H1 (cell line): ENCODE measurements at regions not wholly inside any gene's neighbourhood (a gene's known extent, or its start where the extent isn't known, plus 50 kb on each side); places are given as distances from the start of the nearest gene placed in this dataset.

Experiments
- CTCF ChIA-PET: fragments of 300-600 bp; sonication (Branson Sonifier 250); formaldehyde crosslinking; loops from one replicate; lab custom pipeline; 2021; ENCODE audit not compliant: partially characterized antibody; lab: Charles Lee
- POLR2A ChIA-PET: fragments of 300-600 bp; sonication (Branson Sonifier 250); formaldehyde crosslinking; loops from one replicate; lab custom pipeline; 2021; ENCODE audit warnings: inconsistent platforms; ENCODE audit not compliant: partially characterized antibody; lab: Charles Lee
- DNase-seq, 2 experiments: peaks; one replicate each; pipeline versions ENCODE4 v3.0.0 to v3.0.0-alpha.2; 2010 to 2022; ENCODE audit warnings: low spot score in 2 of 2, low read depth in 1 of 2, mixed read lengths in 1 of 2
- FAIRE-seq: peaks from 2 replicates; lab custom pipeline; 2011; peaks lifted over from hg19 to GRCh38; lab: Jason Lieb, UNC
- H2AFZ ChIP-seq: 2 replicates; pipeline ENCODE4 v1.8.1; 2012; ENCODE audit warnings: low read length, inconsistent platforms
- H2AK5ac ChIP-seq: 2 replicates; pipeline ENCODE4 v1.6.1; 2013; ENCODE audit warnings: low read depth, low read length
- H2BK120ac ChIP-seq: replicated peaks from 2 replicates; pipeline ENCODE3; 2013; ENCODE audit warnings: low read depth, low read length, inconsistent platforms
- H2BK12ac ChIP-seq: 2 replicates; pipeline ENCODE4 v1.6.1; 2013; ENCODE audit warnings: low read depth, low read length
- H2BK15ac ChIP-seq: 2 replicates; pipeline ENCODE4 v1.6.1; 2013; ENCODE audit warnings: low read length
- H2BK20ac ChIP-seq: 2 replicates; pipeline ENCODE4 v1.6.1; 2013; ENCODE audit warnings: low read length
- H2BK5ac ChIP-seq: 2 replicates; pipeline ENCODE4 v1.6.1; 2013; ENCODE audit warnings: low read depth, low read length
- H3K14ac ChIP-seq: 2 replicates; pipeline ENCODE4 v1.6.1; 2013; ENCODE audit warnings: inconsistent platforms; ENCODE audit not compliant: insufficient read length
- H3K18ac ChIP-seq: 2 replicates; pipeline ENCODE4 v1.6.1; 2013; ENCODE audit warnings: low read length; ENCODE audit errors: extremely low read depth
- H3K23ac ChIP-seq: 2 replicates; pipeline ENCODE4 v1.6.1; 2013; ENCODE audit warnings: inconsistent platforms; ENCODE audit not compliant: insufficient read length
- H3K23me2 ChIP-seq: 2 replicates; pipeline ENCODE4 v1.6.1; 2013; ENCODE audit warnings: low read depth, low read length
- H3K27ac ChIP-seq: 2 replicates; pipeline ENCODE4 v1.6.1; 2011; ENCODE audit warnings: low read depth, low read length, inconsistent platforms
- H3K27me3 ChIP-seq, 4 experiments: replicated peaks in 1 of 4; 1 replicate in 1 of 4; 2 replicates in 3 of 4; pipeline versions ENCODE4 v1.6.1 to v1.8.1; 2011 to 2013; ENCODE audit warnings: low read length in 3 of 4, mild to moderate bottlenecking in 3 of 4, inconsistent platforms in 2 of 4, mixed read lengths in 2 of 4, moderate library complexity in 1 of 4; ENCODE audit not compliant: control insufficient read depth in 3 of 4, insufficient read depth in 3 of 4; ENCODE audit errors: extremely low read depth in 1 of 4
- H3K36me3 ChIP-seq, 4 experiments: 2 replicates each; pipeline versions ENCODE4 v1.6.1 to v1.8.1; 2011 to 2013; ENCODE audit warnings: mild to moderate bottlenecking in 4 of 4, low read length in 3 of 4, moderate library complexity in 2 of 4, control low read depth in 1 of 4, inconsistent platforms in 1 of 4; ENCODE audit not compliant: insufficient read depth in 4 of 4, control insufficient read depth in 2 of 4
- H3K4ac ChIP-seq: replicated peaks from 2 replicates; pipeline ENCODE3; 2013; ENCODE audit warnings: low read length, low read depth, mixed read lengths, inconsistent platforms; ENCODE audit not compliant: insufficient read length
- H3K4me1 ChIP-seq, 4 experiments: replicated peaks in 1 of 4; 1 replicate in 1 of 4; 2 replicates in 3 of 4; pipeline versions ENCODE4 v1.6.1 to v1.8.1; 2011 to 2013; ENCODE audit warnings: low read length in 3 of 4, inconsistent platforms in 2 of 4, mixed read lengths in 1 of 4; ENCODE audit not compliant: insufficient read depth in 4 of 4, control insufficient read depth in 3 of 4
- H3K4me2 ChIP-seq, 2 experiments: 2 replicates each; pipeline versions ENCODE4 v1.6.1 to v1.8.1; 2011 to 2013; ENCODE audit warnings: low read depth in 2 of 2, low read length in 2 of 2, control low read depth in 1 of 2, inconsistent platforms in 1 of 2, mild to moderate bottlenecking in 1 of 2; ENCODE audit not compliant: insufficient read depth in 1 of 2
- H3K4me3 ChIP-seq, 4 experiments: fragments of 200-600, 300-600 bp in 1 of 4; sonication (generic), shearing (Covaris generic), sonication (Bioruptor Twin) in 1 of 4; 2 replicates each; pipeline versions ENCODE4 v1.5.1 to v1.8.1; 2011 to 2016; ENCODE audit warnings: low read length in 4 of 4, low read depth in 3 of 4, control low read depth in 2 of 4, inconsistent platforms in 2 of 4, mild to moderate bottlenecking in 2 of 4, mixed read lengths in 1 of 4, moderate library complexity in 1 of 4; ENCODE audit not compliant: insufficient read depth in 2 of 4; ENCODE audit errors: extremely low read depth in 1 of 4
- H3K56ac ChIP-seq: replicated peaks from 2 replicates; pipeline ENCODE3; 2013; ENCODE audit warnings: low read depth, mild to moderate bottlenecking, mixed read lengths, low read length, inconsistent platforms; ENCODE audit not compliant: insufficient read length
- H3K79me1 ChIP-seq: 2 replicates; pipeline ENCODE4 v1.6.1; 2013; ENCODE audit warnings: low read depth, low read length, control low read depth
- H3K79me2 ChIP-seq, 2 experiments: 2 replicates each; pipeline versions ENCODE4 v1.6.1 to v1.8.1; 2012 to 2013; ENCODE audit warnings: low read length in 2 of 2, mild to moderate bottlenecking in 2 of 2, inconsistent platforms in 1 of 2; ENCODE audit not compliant: insufficient read depth in 2 of 2, control insufficient read depth in 1 of 2
- H3K9ac ChIP-seq, 4 experiments: replicated peaks in 1 of 4; 1 replicate in 1 of 4; 2 replicates in 3 of 4; pipeline versions ENCODE4 v1.6.1 to v1.8.1; 2011 to 2013; ENCODE audit warnings: low read depth in 3 of 4, low read length in 3 of 4, control low read depth in 2 of 4, mild to moderate bottlenecking in 2 of 4, moderate library complexity in 2 of 4, inconsistent platforms in 1 of 4; ENCODE audit errors: extremely low read depth in 1 of 4
- H3K9me3 ChIP-seq, 2 experiments: 2 replicates each; pipeline versions ENCODE4 v1.6.1 to v1.8.1; 2012 to 2013; ENCODE audit warnings: mild to moderate bottlenecking in 2 of 2, moderate library complexity in 2 of 2, control low read depth in 1 of 2, inconsistent platforms in 1 of 2, low read depth in 1 of 2, low read length in 1 of 2, mixed read lengths in 1 of 2; ENCODE audit not compliant: insufficient read depth in 2 of 2
- H4K20me1 ChIP-seq, 2 experiments: replicated peaks in 1 of 2; 2 replicates each; pipeline versions ENCODE3 to v1.8.1; 2011 to 2013; ENCODE audit warnings: inconsistent platforms in 2 of 2, low read length in 2 of 2, mild to moderate bottlenecking in 1 of 2; ENCODE audit not compliant: insufficient read depth in 2 of 2, control insufficient read depth in 1 of 2
- H4K5ac ChIP-seq: 2 replicates; pipeline ENCODE4 v1.6.1; 2013; ENCODE audit warnings: low read length, low read depth, mixed read lengths, inconsistent platforms; ENCODE audit not compliant: insufficient read length
- H4K8ac ChIP-seq: 2 replicates; pipeline ENCODE4 v1.8.0; 2013; ENCODE audit warnings: mild to moderate bottlenecking, moderate library complexity, low read length, inconsistent platforms; ENCODE audit not compliant: insufficient read depth; ENCODE audit errors: extremely low read depth
- H4K91ac ChIP-seq: replicated peaks from 2 replicates; pipeline ENCODE3; 2013; ENCODE audit warnings: low read length, mixed read lengths, inconsistent platforms; ENCODE audit not compliant: insufficient read length
- BCL11A ChIP-seq, 2 experiments: IDR thresholded peaks; one replicate each; pipeline ENCODE4 v1.6.1; 2011; ENCODE audit warnings: low read depth in 2 of 2, low read length in 2 of 2, mild to moderate bottlenecking in 2 of 2
- CREB1 ChIP-seq: IDR thresholded peaks from 2 replicates; pipeline ENCODE4 v1.6.1; 2012; ENCODE audit warnings: inconsistent platforms
- EP300 ChIP-seq, 2 experiments: IDR thresholded peaks; 1 replicate in 1 of 2; 2 replicates in 1 of 2; pipeline ENCODE4 v1.6.1; 2011 to 2012; ENCODE audit warnings: low read depth in 2 of 2, low read length in 2 of 2, mild to moderate bottlenecking in 2 of 2, borderline replicate concordance in 1 of 2, inconsistent platforms in 1 of 2, moderate library complexity in 1 of 2
- GTF2F1 ChIP-seq: IDR thresholded peaks from 2 replicates; pipeline ENCODE4 v1.6.1; 2012; ENCODE audit warnings: low read depth, low read length, improper control_type of control experiment, borderline replicate concordance
- JUN ChIP-seq: IDR thresholded peaks from 2 replicates; pipeline ENCODE4 v1.6.1; 2011; ENCODE audit warnings: low read depth, mild to moderate bottlenecking, improper control_type of control experiment, low read length
- KDM4A ChIP-seq: IDR thresholded peaks from one replicate; pipeline ENCODE4 v1.7.1; 2012; ENCODE audit warnings: low read depth, mild to moderate bottlenecking, moderate library complexity, low read length, inconsistent platforms; ENCODE audit not compliant: severe bottlenecking
- MAFK ChIP-seq: IDR thresholded peaks from 2 replicates; pipeline ENCODE4 v1.6.1; 2012; ENCODE audit warnings: low read depth, mild to moderate bottlenecking, improper control_type of control experiment, low read length
- NRF1 ChIP-seq: IDR thresholded peaks from 2 replicates; pipeline ENCODE4 v1.6.1; 2011; ENCODE audit warnings: mild to moderate bottlenecking, low read depth, low read length, improper control_type of control experiment
- POLR2AphosphoS5 ChIP-seq: IDR thresholded peaks from 2 replicates; pipeline ENCODE4 v1.6.1; 2011; ENCODE audit warnings: low read depth, low read length
- RNF2 ChIP-seq: fragments of 200-900, 300-1000 bp; sonication (generic); IDR thresholded peaks from 2 replicates; pipeline ENCODE4 v1.7.1; 2016; ENCODE audit warnings: borderline replicate concordance, low read depth, mild to moderate bottlenecking, antibody characterized with exemption, low read length; ENCODE audit not compliant: poor library complexity, severe bottlenecking; ENCODE audit errors: missing control alignments
- SIN3A ChIP-seq, 2 experiments: IDR thresholded peaks in 1 of 2; conservative IDR thresholded peaks in 1 of 2; 2 replicates each; pipeline ENCODE4 v1.6.1; 2011 to 2012; ENCODE audit warnings: low read length in 2 of 2, improper control_type of control experiment in 1 of 2, low read depth in 1 of 2, mild to moderate bottlenecking in 1 of 2
- WGBS, 2 experiments: shearing (Covaris generic) in 1 of 2; methylation state at CpG; one replicate each; pipeline versions ENCODE4 v1.1.6 to v1.1.7; 2013 to 2015; ENCODE audit warnings: low lambda C conversion rate in 2 of 2, mixed read lengths in 2 of 2, inconsistent platforms in 1 of 2, low coverage in 1 of 2, missing lambda C conversion rate in 1 of 2; ENCODE audit not compliant: insufficient replicate concordance in 2 of 2, insufficient coverage in 1 of 2, insufficient read length in 1 of 2; ENCODE audit errors: extremely low coverage in 1 of 2, missing lambda C conversion rate in 1 of 2; 5-methylcytosine and 5-hydroxymethylcytosine counted together

- H3K18ac ChIP-seq, result no peak overlapping the region
- H3K27ac ChIP-seq, result no peak overlapping the region
- H4K5ac ChIP-seq, result no peak overlapping the region
- FAIRE-seq (no peak), DNase-seq (no peak)
- H2BK20ac ChIP-seq, result no peak overlapping the region
- WGBS, 2 experiments, result 93% methylated on average over 3 of the region's 3 CpGs; no CpG with 5 or more reads in 1 of the 2 experiments
- H2BK120ac ChIP-seq, result no peak overlapping the region
- no peak overlapping the region for H2BK12ac ChIP-seq
- no peak for TF ChIP-seq POLR2AphosphoS5
- no peak for TF ChIP-seq NRF1
- TF ChIP-seq BCL11A (IDR thresholded peaks at IDR 0.05; ENCODE audit: low read depth in 2 of 2, low read length in 2 of 2), result no peak
- TF ChIP-seq EP300 (IDR thresholded peaks at IDR 0.05; ENCODE audit: borderline replicate concordance in 1 of 2, low read depth in 2 of 2, low read length in 2 of 2), result no peak
- TF ChIP-seq SIN3A (conservative IDR thresholded peaks at IDR 0.05 in 1 of 2, IDR thresholded peaks at IDR 0.05 in 1 of 2; ENCODE audit: low read depth in 1 of 2, low read length in 2 of 2), result no peak
- no peak for TF ChIP-seq CREB1
- TF ChIP-seq JUN, result no peak
- TF ChIP-seq MAFK, result no peak
- TF ChIP-seq RNF2, result no peak
- no peak for TF ChIP-seq GTF2F1
- TF ChIP-seq KDM4A, result no peak
- H3K36me3 ChIP-seq, result no peaks in the 10 kb centered on the region
- H3K4me3 ChIP-seq, result no peak overlapping the region
- no peak overlapping the region for H4K91ac ChIP-seq
- no peak overlapping the region for H2AFZ ChIP-seq
- H2BK15ac ChIP-seq, result no peak overlapping the region
- no peak overlapping the region for H2BK5ac ChIP-seq
- H3K9me3 ChIP-seq, result no peaks in the 10 kb centered on the region
- ChIA-PET POLR2A (no interaction called here), CTCF (no interaction called here)
- H3K79me1 ChIP-seq, result no peaks in the 10 kb centered on the region
- H3K79me2 ChIP-seq, result no peaks in the 10 kb centered on the region
- H3K4ac ChIP-seq, result no peak overlapping the region
- no peak overlapping the region for H3K56ac ChIP-seq
- H2AK5ac ChIP-seq, result no peak overlapping the region
- no peaks in the 10 kb centered on the region for H3K4me1 ChIP-seq
- no peak overlapping the region for H4K8ac ChIP-seq
- H3K27me3 ChIP-seq, result no peaks in the 10 kb centered on the region
- H3K23me2 ChIP-seq, result no peaks in the 10 kb centered on the region
- no peak overlapping the region for H3K14ac ChIP-seq
- no peak overlapping the region for H3K9ac ChIP-seq
- no peak overlapping the region for H3K4me2 ChIP-seq
- no peaks in the 10 kb centered on the region for H4K20me1 ChIP-seq
- no peak overlapping the region for H3K23ac ChIP-seq
These were observed 1076.2 kb downstream of the NLGN4Y start for GRCh38 chrY:15600565-15600964.
